GM23248 (cell line): ENCODE measurements at regions not wholly inside any gene's neighbourhood (a gene's known extent, or its start where the extent isn't known, plus 50 kb on each side); places are given as distances from the start of the nearest gene placed in this dataset.
A peak's percentile ranks its signal among the peaks of the same experiment; 100 is the strongest.

Experiments
- DNase-seq: peaks from one replicate; pipeline ENCODE4 v3.0.0-alpha.2; 2015
- H2AFZ ChIP-seq: fragments of 200-600 bp; sonication (generic); 2 replicates; pipeline ENCODE4 v1.6.1; 2016; ENCODE audit warnings: antibody characterized with exemption
- H3F3A ChIP-seq: fragments of 200-600 bp; sonication (generic); 2 replicates; pipeline ENCODE4 v1.6.1; 2016; ENCODE audit warnings: mild to moderate bottlenecking, antibody characterized with exemption, mixed run types; ENCODE audit not compliant: insufficient read depth
- H3K27ac ChIP-seq: fragments of 200-600 bp; sonication (generic); 2 replicates; pipeline ENCODE4 v1.5.1; 2016; ENCODE audit warnings: mild to moderate bottlenecking
- H3K27me3 ChIP-seq: fragments of 200-600 bp; sonication (generic); replicated peaks from 2 replicates; pipeline ENCODE4 v1.6.1; 2016; ENCODE audit warnings: mild to moderate bottlenecking; ENCODE audit not compliant: insufficient read depth
- H3K36me3 ChIP-seq: fragments of 200-600 bp; sonication (generic); 2 replicates; pipeline ENCODE4 v1.6.1; 2016; ENCODE audit warnings: low read depth, mild to moderate bottlenecking
- H3K4me1 ChIP-seq: fragments of 200-600 bp; sonication (generic); 2 replicates; pipeline ENCODE4 v1.6.1; 2016; ENCODE audit warnings: mild to moderate bottlenecking; ENCODE audit not compliant: insufficient read depth
- H3K4me2 ChIP-seq: fragments of 200-600 bp; sonication (generic); one replicate; pipeline ENCODE4 v1.6.1; 2016; ENCODE audit warnings: mild to moderate bottlenecking; ENCODE audit not compliant: unreplicated experiment
- H3K4me3 ChIP-seq: fragments of 200-600 bp; sonication (generic); 2 replicates; pipeline ENCODE4 v1.5.1; 2016; ENCODE audit warnings: mild to moderate bottlenecking
- H3K79me2 ChIP-seq: fragments of 200-600 bp; sonication (generic); 2 replicates; pipeline ENCODE4 v1.6.1; 2016; ENCODE audit warnings: mild to moderate bottlenecking; ENCODE audit not compliant: insufficient read depth
- H3K9ac ChIP-seq: fragments of 200-600 bp; sonication (generic); 2 replicates; pipeline ENCODE4 v1.6.1; 2016; ENCODE audit warnings: mild to moderate bottlenecking
- H3K9me2 ChIP-seq: fragments of 200-600 bp; sonication (generic); 2 replicates; pipeline ENCODE4 v1.6.1; 2016; ENCODE audit warnings: mixed run types, mild to moderate bottlenecking, moderate library complexity; ENCODE audit not compliant: insufficient read depth
- H3K9me3 ChIP-seq: fragments of 200-600 bp; sonication (generic); one replicate; pipeline ENCODE4 v1.6.1; 2017; ENCODE audit warnings: low read depth
- H4K20me1 ChIP-seq: fragments of 200-600 bp; sonication (generic); 2 replicates; pipeline ENCODE4 v1.6.0; 2016; ENCODE audit not compliant: insufficient read depth
- EZH2 ChIP-seq: fragments of 200-600 bp; sonication (generic); IDR thresholded peaks from 2 replicates; pipeline ENCODE4 v1.6.1; 2018; ENCODE audit warnings: antibody characterized with exemption, mild to moderate bottlenecking; ENCODE audit not compliant: insufficient read depth, poor library complexity, severe bottlenecking
- EZH2phosphoT487 ChIP-seq: fragments of 200-600 bp; sonication (generic); IDR thresholded peaks from 2 replicates; pipeline ENCODE4 v1.6.1; 2018; ENCODE audit warnings: antibody characterized with exemption, moderate library complexity, mild to moderate bottlenecking, low read depth; ENCODE audit not compliant: insufficient read depth
- WGBS, 2 experiments: methylation state at CpG; one replicate each; pipeline ENCODE4 v1.1.6; 2015 to 2017; ENCODE audit warnings: low lambda C conversion rate in 2 of 2, low coverage in 1 of 2; ENCODE audit errors: missing lambda C conversion rate in 2 of 2; 5-methylcytosine and 5-hydroxymethylcytosine counted together
- in situ Hi-C: fragments of 300-500 bp; cut with MboI; formaldehyde crosslinking; loops from 2 replicates; pipeline ENCODE4 v1.15.0; 2020

GRCh38 chr11:72525466-72525865 is 91.1 kb upstream of the CLPB start:
- no peaks in the 10 kb centered on the region for H3K27me3 ChIP-seq
- in situ Hi-C loops, result no loop called here
- H3K4me1 ChIP-seq, result peaks cover 38% of the 10 kb centered on the region
- H3K4me2 ChIP-seq, result no peak overlapping the region
- TF ChIP-seq EZH2 (no peak), EZH2phosphoT487 (no peak)
- no peak overlapping the region for H3K9ac ChIP-seq
- no peaks in the 10 kb centered on the region for H4K20me1 ChIP-seq
- peak overlapping the region; percentile 60; the same call in 1 of the 2 replicates for H3K27ac ChIP-seq
- no peak overlapping the region for H2AFZ ChIP-seq
- no peak overlapping the region for H3K4me3 ChIP-seq
- H3K36me3 ChIP-seq, result no peaks in the 10 kb centered on the region
- H3K9me2 ChIP-seq, result no peaks in the 10 kb centered on the region
- peaks cover 14% of the 10 kb centered on the region; the same call in 1 of the 2 replicates for H3F3A ChIP-seq
- H3K9me3 ChIP-seq, result no peaks in the 10 kb centered on the region
- 79 to 82% methylated on average over 3 of the region's 3 CpGs for WGBS, 2 experiments
- peak; percentile 32 for DNase-seq
- no peaks in the 10 kb centered on the region for H3K79me2 ChIP-seq

GRCh38 chr11:72524711-72525110 is 90.4 kb upstream of the CLPB start:
- H4K20me1 ChIP-seq, result no peaks in the 10 kb centered on the region
- H3K27ac ChIP-seq, result peak overlapping the region; percentile 60
- DNase-seq, result peak; percentile 95
- no peaks in the 10 kb centered on the region for H3K9me2 ChIP-seq
- in situ Hi-C loops, result no loop called here
- no peaks in the 10 kb centered on the region for H3K36me3 ChIP-seq
- no peaks in the 10 kb centered on the region for H3K27me3 ChIP-seq
- TF ChIP-seq EZH2 (no peak), EZH2phosphoT487 (no peak)
- no peaks in the 10 kb centered on the region for H3K9me3 ChIP-seq
- H3F3A ChIP-seq, result peaks cover 18% of the 10 kb centered on the region
- WGBS, 2 experiments, result 50 to 66% methylated on average over 2 of the region's 2 CpGs
- peaks cover 42% of the 10 kb centered on the region for H3K4me1 ChIP-seq
- peak overlapping the region; percentile 39 for H3K9ac ChIP-seq
- H2AFZ ChIP-seq, result no peak overlapping the region
- no peaks in the 10 kb centered on the region for H3K79me2 ChIP-seq
- H3K4me2 ChIP-seq, result peak overlapping the region; percentile 53
- no peak overlapping the region for H3K4me3 ChIP-seq

GRCh38 chr11:72523991-72524390 is 89.7 kb upstream of the CLPB start:
- in situ Hi-C loops, result no loop called here

GRCh38 chr11:72522186-72522585 is 87.9 kb upstream of the CLPB start:
- DNase-seq, result no peak
- Histone ChIP-seq H3K4me3 (no peak overlapping the region), H3K4me1 (peaks cover 27% of the 10 kb centered on the region), H3K9ac (no peak overlapping the region), H3K79me2 (no peaks in the 10 kb centered on the region), H3K4me2 (no peak overlapping the region), H3K27ac (no peak overlapping the region), H3K36me3 (no peaks in the 10 kb centered on the region), H3K9me3 (no peaks in the 10 kb centered on the region), H3K27me3 (no peaks in the 10 kb centered on the region), H2AFZ (no peak overlapping the region), H4K20me1 (no peaks in the 10 kb centered on the region), H3K9me2 (no peaks in the 10 kb centered on the region), H3F3A (peaks cover 17% of the 10 kb centered on the region)
- TF ChIP-seq EZH2phosphoT487, result no peak
- TF ChIP-seq EZH2, result no peak
- in situ Hi-C loops, result no loop called here
- WGBS, 2 experiments, result 68 to 74% methylated on average over 6 of the region's 6 CpGs

More at GRCh38 chr11:72523991-72524390, 89.7 kb upstream of the CLPB start:
- Histone ChIP-seq H3K9ac (peak overlapping the region; percentile 39; the same call in 1 of the 2 replicates), H3K9me3 (no peaks in the 10 kb centered on the region), H3K36me3 (no peaks in the 10 kb centered on the region), H3K4me1 (peaks cover 41% of the 10 kb centered on the region), H3K79me2 (no peaks in the 10 kb centered on the region), H3K4me3 (no peak overlapping the region), H4K20me1 (no peaks in the 10 kb centered on the region), H2AFZ (no peak overlapping the region), H3F3A (peaks cover 19% of the 10 kb centered on the region), H3K27ac (peak overlapping the region; percentile 60), H3K27me3 (no peaks in the 10 kb centered on the region), H3K4me2 (peak overlapping the region; percentile 53), H3K9me2 (no peaks in the 10 kb centered on the region)
- DNase-seq, result peak; percentile 53
- 94 to 96% methylated on average over 2 of the region's 2 CpGs for WGBS, 2 experiments
- TF ChIP-seq EZH2phosphoT487 (no peak), EZH2 (no peak)

GRCh38 chr11:72521664-72522063 is 87.3 kb upstream of the CLPB start:
- Histone ChIP-seq H3K4me2 (no peak overlapping the region), H3K9me3 (no peaks in the 10 kb centered on the region), H3K79me2 (no peaks in the 10 kb centered on the region), H3K27ac (no peak overlapping the region), H3K4me1 (peaks cover 27% of the 10 kb centered on the region), H4K20me1 (no peaks in the 10 kb centered on the region), H3K36me3 (no peaks in the 10 kb centered on the region), H3K4me3 (no peak overlapping the region), H3F3A (peaks cover 17% of the 10 kb centered on the region), H3K27me3 (no peaks in the 10 kb centered on the region), H3K9ac (no peak overlapping the region), H3K9me2 (no peaks in the 10 kb centered on the region), H2AFZ (no peak overlapping the region)
- DNase-seq, result no peak
- TF ChIP-seq EZH2phosphoT487, result no peak
- no peak for TF ChIP-seq EZH2
- WGBS, 2 experiments, result 100% methylated on average over 1 of the region's 1 CpG
- in situ Hi-C loops, result no loop called here
